ENCODE measurements at regions not wholly inside any gene's neighbourhood (a gene's known extent, or its start where the extent isn't known, plus 50 kb on each side); places are given as distances from the start of the nearest gene placed in this dataset.

- DNase-seq: no peak
- H3K9ac ChIP-seq: no peak overlapping the region
- WGBS (ENCODE audit: low lambda C conversion rate): 31% methylated on average over 1 of the region's 1 CpG
Measured at GRCh38 chr11:45436966-45437365, 150.8 kb upstream of the SYT13 start.

GRCh38 chr11:45436118-45436517 is 150.0 kb upstream of the SYT13 start:
- no peak overlapping the region for H3K4me2 ChIP-seq
- H3F3A ChIP-seq (replicated peaks; ENCODE audit: insufficient read depth): no peaks in the 10 kb centered on the region
- ChIA-PET CTCF (no interaction called here), POLR2A (no interaction called here)
- H3K4me3 ChIP-seq (ENCODE audit: low read depth in 2 of 2, low read length in 1 of 2): no peak overlapping the region
- no peak for TF ChIP-seq FOSL2 (IDR thresholded peaks at IDR 0.05; ENCODE audit: borderline replicate concordance, low read depth)
- TF ChIP-seq CHD2 (IDR thresholded peaks at IDR 0.05; ENCODE audit: low read length, partially characterized antibody): no peak
- no peak for TF ChIP-seq RXRA (IDR thresholded peaks at IDR 0.05; ENCODE audit: borderline replicate concordance, low read depth)
- no peak for TF ChIP-seq YY1 (IDR thresholded peaks at IDR 0.05; ENCODE audit: low read depth)
- TF ChIP-seq GATA2 (CRISPR knock-in tag; IDR thresholded peaks at IDR 0.05): no peak
- TF ChIP-seq EZH2phosphoT487 (IDR thresholded peaks at IDR 0.05; ENCODE audit: borderline replicate concordance, low read depth): no peak
- TF ChIP-seq NFIC (IDR thresholded peaks at IDR 0.05; ENCODE audit: borderline replicate concordance): no peak
- no peak for TF ChIP-seq USF2 (IDR thresholded peaks at IDR 0.05; ENCODE audit: borderline replicate concordance, low read depth, low read length)
- no peak overlapping the region for H3K27ac ChIP-seq (ENCODE audit: low read depth in 2 of 2, low read length in 1 of 2)
- no peak overlapping the region for H2AFZ ChIP-seq (ENCODE audit: low read depth)
- H3K27me3 ChIP-seq (ENCODE audit: insufficient read depth): peaks cover 11% of the 10 kb centered on the region; the same call in 1 of the 2 replicates
- H4K20me1 ChIP-seq (ENCODE audit: insufficient read depth): no peaks in the 10 kb centered on the region
- no peaks in the 10 kb centered on the region for H3K9me2 ChIP-seq
- no peak for DNase-seq
- H3K4me1 ChIP-seq (ENCODE audit: control insufficient read depth in 1 of 2, insufficient read depth in 2 of 2, low read depth in 1 of 2, low read length in 1 of 2): peaks cover 0 to 9% of the 10 kb centered on the region in 2 experiments; a peak in 2 of 4 replicates
- no peaks in the 10 kb centered on the region for H3K36me3 ChIP-seq (replicated peaks in 1 of 2; ENCODE audit: control insufficient read depth in 1 of 2, insufficient read depth in 2 of 2, low read length in 1 of 2)
- H3K79me2 ChIP-seq (ENCODE audit: insufficient read depth): no peaks in the 10 kb centered on the region
- H3K9ac ChIP-seq: no peak overlapping the region
- H3K9me3 ChIP-seq: no peaks in the 10 kb centered on the region
- WGBS (ENCODE audit: low lambda C conversion rate): 10% methylated on average over 2 of the region's 2 CpGs

More at GRCh38 chr11:45436966-45437365, 150.8 kb upstream of the SYT13 start:
- Histone ChIP-seq H3K4me3 (ENCODE audit: low read depth in 2 of 2, low read length in 1 of 2) (no peak overlapping the region), H3K4me2 (no peak overlapping the region), H3K9me2 (no peaks in the 10 kb centered on the region), H3K27ac (ENCODE audit: low read depth in 2 of 2, low read length in 1 of 2) (no peak overlapping the region), H3F3A (replicated peaks; ENCODE audit: insufficient read depth) (no peaks in the 10 kb centered on the region), H3K9me3 (no peaks in the 10 kb centered on the region), H3K4me1 (ENCODE audit: control insufficient read depth in 1 of 2, insufficient read depth in 2 of 2, low read depth in 1 of 2, low read length in 1 of 2) (peaks cover 0 to 9% of the 10 kb centered on the region in 2 experiments; a peak in 2 of 4 replicates), H2AFZ (ENCODE audit: low read depth) (no peak overlapping the region), H3K27me3 (ENCODE audit: insufficient read depth) (0 out of 2 replicates have a peak, but pooled peaks cover 11% of the 10 kb centered on the region), H3K79me2 (ENCODE audit: insufficient read depth) (no peaks in the 10 kb centered on the region), H4K20me1 (ENCODE audit: insufficient read depth) (no peaks in the 10 kb centered on the region), H3K36me3 (replicated peaks in 1 of 2; ENCODE audit: control insufficient read depth in 1 of 2, insufficient read depth in 2 of 2, low read length in 1 of 2) (no peaks in the 10 kb centered on the region)
- ChIA-PET CTCF (interaction anchor here (0.8 kb wide), 1 partner anchor 30 kb away, joined by 3 read pairs; no protein-coding TSS in a partner anchor), POLR2A (no interaction called here)
- TF ChIP-seq MAX (IDR thresholded peaks at IDR 0.05; ENCODE audit: low read depth): no peak
- no peak for TF ChIP-seq SMC3 (IDR thresholded peaks at IDR 0.05; ENCODE audit: low read depth, low read length)
- no peak for TF ChIP-seq RXRA (IDR thresholded peaks at IDR 0.05; ENCODE audit: borderline replicate concordance, low read depth)
- TF ChIP-seq RAD21 (IDR thresholded peaks at IDR 0.05; ENCODE audit: low read length): no peak
- no peak for TF ChIP-seq ZBTB33 (IDR thresholded peaks at IDR 0.05; ENCODE audit: borderline replicate concordance, low read depth)
- TF ChIP-seq CHD2 (IDR thresholded peaks at IDR 0.05; ENCODE audit: low read length, partially characterized antibody): no peak
